ENCODE measurements at regions not wholly inside any gene's neighbourhood (a gene's known extent, or its start where the extent isn't known, plus 50 kb on each side); places are given as distances from the start of the nearest gene placed in this dataset.

DNA sequence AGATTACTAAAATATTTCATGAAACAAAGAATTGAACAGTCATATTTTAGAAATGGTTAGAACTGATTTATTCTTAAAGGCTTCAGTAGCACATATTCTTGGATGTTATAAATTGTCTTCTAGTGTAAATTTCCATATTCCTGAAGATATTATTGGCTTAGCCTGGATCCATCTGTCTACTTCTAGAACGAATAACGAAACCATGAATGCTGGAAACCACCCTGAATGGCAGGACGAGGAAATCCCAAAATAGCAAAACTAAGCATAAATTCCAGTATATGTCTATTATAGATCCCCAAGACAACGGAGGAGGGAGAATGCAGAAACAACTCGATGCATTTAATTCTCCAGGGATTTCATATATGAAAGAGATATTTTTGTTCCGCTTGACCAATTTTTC, 2191.0 kb upstream of the ACO1 start:
- Histone ChIP-seq H3K9me3 (ENCODE audit: control insufficient read depth, insufficient read depth, low read depth, low read length) (no peaks in the 10 kb centered on the region), H3K4me1 (ENCODE audit: control insufficient read depth, insufficient read depth, low read length) (no peaks in the 10 kb centered on the region), H3K36me3 (ENCODE audit: control insufficient read depth in 2 of 2, insufficient read depth in 1 of 2, low read length in 2 of 2) (no peaks in the 10 kb centered on the region), H3K27ac (ENCODE audit: extremely low read depth, low read depth, low read length) (no peak overlapping the region), H3K4me3 (ENCODE audit: low read depth, low read length) (no peak overlapping the region)
- no peak for TF ChIP-seq ZNF626 (tag by site-specific recombination; IDR thresholded peaks at IDR 0.05)
- TF ChIP-seq ZNF585B (tag by site-specific recombination; IDR thresholded peaks at IDR 0.05): no peak
- no peak for TF ChIP-seq ZNF404 (tag by site-specific recombination; IDR thresholded peaks at IDR 0.05)
- TF ChIP-seq ZNF26 (tag by site-specific recombination; IDR thresholded peaks at IDR 0.05): no peak
- TF ChIP-seq ZEB2 (tag by site-specific recombination; IDR thresholded peaks at IDR 0.05): no peak
- no peak for TF ChIP-seq ZNF366 (tag by site-specific recombination; conservative IDR thresholded peaks at IDR 0.05)
- TF ChIP-seq ZNF121 (tag by site-specific recombination; IDR thresholded peaks at IDR 0.05): no peak
- no peak for TF ChIP-seq ZNF544 (tag by site-specific recombination; IDR thresholded peaks at IDR 0.05)
- TF ChIP-seq ZNF449 (tag by site-specific recombination; IDR thresholded peaks at IDR 0.05): no peak
- TF ChIP-seq ZNF488 (tag by site-specific recombination; IDR thresholded peaks at IDR 0.05): no peak
- no peak for TF ChIP-seq KLF10 (tag by site-specific recombination; IDR thresholded peaks at IDR 0.05)
- no peak for TF ChIP-seq ZBTB6 (tag by site-specific recombination; IDR thresholded peaks at IDR 0.05)
- no peak for TF ChIP-seq ZNF629 (tag by site-specific recombination; IDR thresholded peaks at IDR 0.05)
- TF ChIP-seq, protein P1, sequence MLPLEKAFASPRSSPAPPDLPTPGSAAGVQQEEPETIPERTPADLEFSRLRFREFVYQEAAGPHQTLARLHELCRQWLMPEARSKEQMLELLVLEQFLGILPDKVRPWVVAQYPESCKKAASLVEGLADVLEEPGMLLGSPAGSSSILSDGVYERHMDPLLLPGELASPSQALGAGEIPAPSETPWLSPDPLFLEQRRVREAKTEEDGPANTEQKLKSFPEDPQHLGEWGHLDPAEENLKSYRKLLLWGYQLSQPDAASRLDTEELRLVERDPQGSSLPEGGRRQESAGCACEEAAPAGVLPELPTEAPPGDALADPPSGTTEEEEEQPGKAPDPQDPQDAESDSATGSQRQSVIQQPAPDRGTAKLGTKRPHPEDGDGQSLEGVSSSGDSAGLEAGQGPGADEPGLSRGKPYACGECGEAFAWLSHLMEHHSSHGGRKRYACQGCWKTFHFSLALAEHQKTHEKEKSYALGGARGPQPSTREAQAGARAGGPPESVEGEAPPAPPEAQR (tag by site-specific recombination; IDR thresholded peaks at IDR 0.05): no peak
- no peak for TF ChIP-seq ZNF311 (tag by site-specific recombination; IDR thresholded peaks at IDR 0.05; ENCODE audit: borderline replicate concordance)
- TF ChIP-seq, protein P2, sequence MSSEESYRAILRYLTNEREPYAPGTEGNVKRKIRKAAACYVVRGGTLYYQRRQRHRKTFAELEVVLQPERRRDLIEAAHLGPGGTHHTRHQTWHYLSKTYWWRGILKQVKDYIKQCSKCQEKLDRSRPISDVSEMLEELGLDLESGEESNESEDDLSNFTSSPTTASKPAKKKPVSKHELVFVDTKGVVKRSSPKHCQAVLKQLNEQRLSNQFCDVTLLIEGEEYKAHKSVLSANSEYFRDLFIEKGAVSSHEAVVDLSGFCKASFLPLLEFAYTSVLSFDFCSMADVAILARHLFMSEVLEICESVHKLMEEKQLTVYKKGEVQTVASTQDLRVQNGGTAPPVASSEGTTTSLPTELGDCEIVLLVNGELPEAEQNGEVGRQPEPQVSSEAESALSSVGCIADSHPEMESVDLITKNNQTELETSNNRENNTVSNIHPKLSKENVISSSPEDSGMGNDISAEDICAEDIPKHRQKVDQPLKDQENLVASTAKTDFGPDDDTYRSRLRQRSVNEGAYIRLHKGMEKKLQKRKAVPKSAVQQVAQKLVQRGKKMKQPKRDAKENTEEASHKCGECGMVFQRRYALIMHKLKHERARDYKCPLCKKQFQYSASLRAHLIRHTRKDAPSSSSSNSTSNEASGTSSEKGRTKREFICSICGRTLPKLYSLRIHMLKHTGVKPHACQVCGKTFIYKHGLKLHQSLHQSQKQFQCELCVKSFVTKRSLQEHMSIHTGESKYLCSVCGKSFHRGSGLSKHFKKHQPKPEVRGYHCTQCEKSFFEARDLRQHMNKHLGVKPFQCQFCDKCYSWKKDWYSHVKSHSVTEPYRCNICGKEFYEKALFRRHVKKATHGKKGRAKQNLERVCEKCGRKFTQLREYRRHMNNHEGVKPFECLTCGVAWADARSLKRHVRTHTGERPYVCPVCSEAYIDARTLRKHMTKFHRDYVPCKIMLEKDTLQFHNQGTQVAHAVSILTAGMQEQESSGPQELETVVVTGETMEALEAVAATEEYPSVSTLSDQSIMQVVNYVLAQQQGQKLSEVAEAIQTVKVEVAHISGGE (tag by site-specific recombination; conservative IDR thresholded peaks at IDR 0.05; ENCODE audit: low read depth): no peak
- ChIA-PET POLR2A (no interaction called here), CTCF (no interaction called here)

DNA sequence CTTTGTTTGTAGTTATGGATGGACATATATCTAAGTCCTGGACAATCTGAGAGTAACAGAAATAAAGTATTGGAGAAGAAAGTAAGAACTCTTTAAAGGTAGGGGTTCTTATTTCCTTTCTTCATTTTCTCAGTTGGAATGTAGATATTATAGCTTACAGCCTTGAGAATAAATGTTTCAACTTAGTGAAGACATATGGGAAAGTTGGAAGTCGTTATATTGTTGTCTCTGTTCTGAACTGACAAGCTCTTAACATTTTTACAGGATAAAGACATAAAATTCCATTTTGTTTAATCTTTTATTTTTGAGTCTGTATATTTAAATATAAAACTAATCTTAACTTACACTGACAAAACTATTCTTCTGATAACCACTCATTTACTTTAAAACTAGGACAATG, 2187.5 kb upstream of the ACO1 start:
- no peaks in the 10 kb centered on the region for H3K36me3 ChIP-seq (ENCODE audit: control insufficient read depth in 2 of 2, insufficient read depth in 1 of 2, low read length in 2 of 2)
- CTCF ChIA-PET: no interaction called here
- POLR2A ChIA-PET: no interaction called here
- H3K4me3 ChIP-seq (ENCODE audit: low read depth, low read length): no peak overlapping the region
- H3K9me3 ChIP-seq (ENCODE audit: control insufficient read depth, insufficient read depth, low read depth, low read length): no peaks in the 10 kb centered on the region
- TF ChIP-seq ZNF391 (tag by site-specific recombination; IDR thresholded peaks at IDR 0.05; ENCODE audit: borderline replicate concordance, low read depth) (no peak), REPIN1 (tag by site-specific recombination; IDR thresholded peaks at IDR 0.05; ENCODE audit: low read depth) (no peak), ZNF311 (tag by site-specific recombination; IDR thresholded peaks at IDR 0.05; ENCODE audit: borderline replicate concordance) (no peak), ZBTB21 (tag by site-specific recombination; IDR thresholded peaks at IDR 0.05) (no peak)
- H3K27ac ChIP-seq (ENCODE audit: extremely low read depth, low read depth, low read length): no peak overlapping the region
- H3K4me1 ChIP-seq (ENCODE audit: control insufficient read depth, insufficient read depth, low read length): no peaks in the 10 kb centered on the region

Measured in HEK293 (cell line).